Left ventricle myocardium inferior (tissue), 1 donor: ENCODE measurements at regions not wholly inside any gene's neighbourhood (a gene's known extent, or its start where the extent isn't known, plus 50 kb on each side); places are given as distances from the start of the nearest gene placed in this dataset.

Experiments used
- DNase-seq: peaks from one replicate; pipeline ENCODE4 v3.0.0-alpha.2; 2020
- H3K27ac ChIP-seq: fragments of 200-600 bp; replicated peaks from 2 replicates; pipeline ENCODE4 v1.8.0; 2021
- H3K27me3 ChIP-seq: fragments of 200-600 bp; 2 replicates; pipeline ENCODE4 v1.8.0; 2021; ENCODE audit warnings: low read depth
- H3K36me3 ChIP-seq: fragments of 200-600 bp; 2 replicates; pipeline ENCODE4 v1.8.0; 2021
- H3K4me1 ChIP-seq: fragments of 200-600 bp; 2 replicates; pipeline ENCODE4 v1.8.0; 2021
- H3K4me3 ChIP-seq: fragments of 200-600 bp; 2 replicates; pipeline ENCODE4 v1.8.0; 2021; ENCODE audit warnings: mild to moderate bottlenecking, moderate library complexity
- H3K9me3 ChIP-seq: fragments of 200-600 bp; replicated peaks from 2 replicates; pipeline ENCODE4 v1.8.0; 2021
- intact Hi-C: fragments of 100-400 bp; cut with micrococcal nuclease; formaldehyde crosslinking; loops from one replicate; pipeline ENCODE4 v1.11.0; 2022
- TF ChIP-seq, protein P1 (sequence below): fragments of 200-600 bp; IDR thresholded peaks from 2 replicates; pipeline ENCODE4 v1.8.0; 2021; ENCODE audit warnings: antibody characterized with exemption, mild to moderate bottlenecking, borderline replicate concordance
- donor health status: DM: no; HTN: yes; CAD: no; lungs with severe emphysema.

DNA sequence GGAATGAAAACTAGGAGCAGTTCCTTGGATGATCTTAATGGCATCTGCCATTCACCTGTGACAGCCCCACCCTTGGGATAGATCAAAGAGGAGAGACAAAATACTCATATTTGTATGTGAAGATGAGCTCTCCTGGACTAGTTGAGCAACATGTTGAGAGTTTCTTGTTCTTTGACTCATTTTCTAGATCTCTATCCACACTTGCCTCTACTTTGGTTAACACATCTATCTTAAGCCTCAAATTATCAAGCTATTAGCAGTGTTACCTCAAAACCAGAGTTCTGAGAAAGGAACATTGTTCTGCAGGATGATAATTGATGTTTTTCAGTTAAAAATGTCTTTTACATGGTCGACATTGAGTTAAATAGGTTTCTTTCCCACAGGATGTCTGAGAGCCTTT is 94.2 kb upstream of the TEX13D start:
- DNase-seq, result no peak
- H3K27me3 ChIP-seq, result no peaks in the 10 kb centered on the region
- H3K9me3 ChIP-seq, result no peaks in the 10 kb centered on the region
- TF ChIP-seq, protein P1, sequence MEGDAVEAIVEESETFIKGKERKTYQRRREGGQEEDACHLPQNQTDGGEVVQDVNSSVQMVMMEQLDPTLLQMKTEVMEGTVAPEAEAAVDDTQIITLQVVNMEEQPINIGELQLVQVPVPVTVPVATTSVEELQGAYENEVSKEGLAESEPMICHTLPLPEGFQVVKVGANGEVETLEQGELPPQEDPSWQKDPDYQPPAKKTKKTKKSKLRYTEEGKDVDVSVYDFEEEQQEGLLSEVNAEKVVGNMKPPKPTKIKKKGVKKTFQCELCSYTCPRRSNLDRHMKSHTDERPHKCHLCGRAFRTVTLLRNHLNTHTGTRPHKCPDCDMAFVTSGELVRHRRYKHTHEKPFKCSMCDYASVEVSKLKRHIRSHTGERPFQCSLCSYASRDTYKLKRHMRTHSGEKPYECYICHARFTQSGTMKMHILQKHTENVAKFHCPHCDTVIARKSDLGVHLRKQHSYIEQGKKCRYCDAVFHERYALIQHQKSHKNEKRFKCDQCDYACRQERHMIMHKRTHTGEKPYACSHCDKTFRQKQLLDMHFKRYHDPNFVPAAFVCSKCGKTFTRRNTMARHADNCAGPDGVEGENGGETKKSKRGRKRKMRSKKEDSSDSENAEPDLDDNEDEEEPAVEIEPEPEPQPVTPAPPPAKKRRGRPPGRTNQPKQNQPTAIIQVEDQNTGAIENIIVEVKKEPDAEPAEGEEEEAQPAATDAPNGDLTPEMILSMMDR, result no peak
- intact Hi-C loops, result no loop called here
- no peak overlapping the region for H3K27ac ChIP-seq
- H3K36me3 ChIP-seq, result no peaks in the 10 kb centered on the region
- no peak overlapping the region for H3K4me3 ChIP-seq
- H3K4me1 ChIP-seq, result no peaks in the 10 kb centered on the region

DNA sequence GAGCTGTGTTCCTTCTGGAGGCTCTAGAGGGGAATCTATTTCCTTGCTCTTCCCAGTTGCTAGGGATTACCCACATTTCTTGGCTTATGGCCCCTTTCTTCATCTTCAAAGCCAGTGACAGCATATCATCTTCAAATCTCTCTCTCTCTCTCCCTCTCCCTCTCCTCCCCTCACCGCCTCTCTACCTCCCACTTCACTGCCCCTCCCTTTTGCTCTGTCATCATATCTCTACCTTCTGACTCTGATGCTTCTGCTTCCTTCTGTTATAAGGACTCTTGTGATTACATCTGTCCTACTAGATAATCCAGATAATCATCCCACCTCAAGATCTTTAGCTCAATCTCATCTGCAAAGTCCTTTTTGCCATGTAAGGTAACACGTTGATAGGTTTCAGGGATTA is 93.1 kb upstream of the TEX13D start:
- Histone ChIP-seq H3K9me3 (no peaks in the 10 kb centered on the region), H3K27me3 (no peaks in the 10 kb centered on the region), H3K36me3 (no peaks in the 10 kb centered on the region), H3K4me1 (no peaks in the 10 kb centered on the region), H3K27ac (no peak overlapping the region), H3K4me3 (no peak overlapping the region)
- TF ChIP-seq, protein P1, result no peak
- intact Hi-C loops, result no loop called here
- DNase-seq, result no peak

DNA sequence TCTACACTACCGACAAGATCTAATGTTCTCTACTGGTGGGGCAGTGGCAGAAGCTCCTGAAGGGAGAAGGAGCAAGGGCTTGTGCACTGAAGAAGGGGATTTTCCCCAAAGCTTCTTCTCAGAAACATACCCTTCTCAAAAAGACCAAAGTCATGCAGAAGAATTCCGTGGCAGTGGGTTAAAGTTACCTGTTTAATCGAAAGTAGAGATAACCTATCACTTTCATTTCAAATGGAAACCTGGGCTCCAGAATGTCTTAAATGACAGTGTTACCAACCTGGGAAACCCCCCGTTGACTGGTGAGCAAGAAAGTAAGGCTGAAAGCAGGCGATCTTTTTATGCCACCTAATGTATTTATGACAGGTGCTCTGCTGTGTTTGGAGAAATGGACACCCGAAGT is 92.5 kb upstream of the TEX13D start:
- intact Hi-C loops, result no loop called here
- DNase-seq, result no peak
- Histone ChIP-seq H3K36me3 (no peaks in the 10 kb centered on the region), H3K9me3 (no peaks in the 10 kb centered on the region), H3K27me3 (no peaks in the 10 kb centered on the region), H3K27ac (no peak overlapping the region), H3K4me1 (no peaks in the 10 kb centered on the region), H3K4me3 (no peak overlapping the region)
- TF ChIP-seq, protein P1, result no peak

DNA sequence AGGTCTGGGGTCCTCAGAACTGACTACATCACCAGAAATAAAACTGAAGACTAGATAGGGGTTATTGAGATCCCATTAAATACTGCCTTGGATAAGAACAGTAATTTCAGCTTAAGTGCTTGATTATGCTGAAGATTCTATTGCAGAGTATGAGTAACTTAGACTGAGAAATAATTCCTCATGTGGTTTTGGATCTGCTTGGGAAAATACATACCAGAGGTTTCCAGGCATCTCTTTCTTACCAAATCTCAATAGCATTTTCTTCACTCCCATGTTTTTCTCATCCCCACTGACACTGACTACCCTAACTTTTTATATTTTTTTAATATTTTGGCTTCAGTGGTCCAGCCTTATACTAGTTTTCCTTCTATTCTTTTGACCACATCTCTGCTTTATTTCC is 92.0 kb upstream of the TEX13D start:
- H3K9me3 ChIP-seq, result no peaks in the 10 kb centered on the region
- H3K27ac ChIP-seq, result no peak overlapping the region
- no peaks in the 10 kb centered on the region for H3K36me3 ChIP-seq
- no peak for DNase-seq
- intact Hi-C loops, result no loop called here
- no peaks in the 10 kb centered on the region for H3K4me1 ChIP-seq
- no peak overlapping the region for H3K4me3 ChIP-seq
- H3K27me3 ChIP-seq, result no peaks in the 10 kb centered on the region
- TF ChIP-seq, protein P1, result no peak

DNA sequence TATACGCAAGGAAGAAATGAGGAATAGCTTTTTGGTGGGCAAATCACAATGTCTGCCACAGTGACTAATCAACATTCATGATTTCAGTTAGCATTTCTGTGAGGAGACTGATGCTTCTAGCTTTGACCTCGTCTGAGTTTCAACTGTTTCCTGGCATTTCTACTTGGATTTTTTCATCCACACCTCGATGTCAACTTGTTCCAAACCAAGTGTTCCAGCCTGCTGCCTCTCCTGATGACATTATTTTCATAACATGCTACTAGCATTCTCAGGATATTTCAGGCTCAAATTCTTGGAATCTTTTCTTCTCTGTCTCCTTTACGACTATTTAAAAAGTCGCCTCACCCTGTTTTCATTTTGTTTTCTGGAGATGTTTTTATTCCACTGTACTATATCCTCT is 90.3 kb upstream of the TEX13D start:
- no peak overlapping the region for H3K4me3 ChIP-seq

More for the DNA sequence above, 90.3 kb upstream of the TEX13D start:
- Histone ChIP-seq H3K36me3 (no peaks in the 10 kb centered on the region), H3K27ac (no peak overlapping the region), H3K9me3 (peaks cover 3% of the 10 kb centered on the region), H3K4me1 (no peaks in the 10 kb centered on the region), H3K27me3 (no peaks in the 10 kb centered on the region)
- intact Hi-C loops, result no loop called here
- DNase-seq, result no peak
- TF ChIP-seq, protein P1, result no peak
